ENCODE measurements at regions not wholly inside any gene's neighbourhood (a gene's known extent, or its start where the extent isn't known, plus 50 kb on each side); places are given as distances from the start of the nearest gene placed in this dataset.

- Histone ChIP-seq H4K20me1 (ENCODE audit: insufficient read depth, low read length) (no peaks in the 10 kb centered on the region; the same call in 1 of the 2 replicates), H3K4me1 (ENCODE audit: control insufficient read depth, insufficient read depth, low read length) (peaks cover 2% of the 10 kb centered on the region; the same call in 1 of the 2 replicates), H4K5ac (ENCODE audit: low read depth, low read length) (no peak overlapping the region), H2AFZ (replicated peaks; ENCODE audit: low read length, poor library complexity) (no peak overlapping the region), H3K27me3 (ENCODE audit: control insufficient read depth, insufficient read depth, low read length) (no peaks in the 10 kb centered on the region), H4K8ac (ENCODE audit: low read depth in 2 of 2, low read length in 2 of 2) (no peak overlapping the region), H2BK5ac (ENCODE audit: low read depth, low read length, poor library complexity, severe bottlenecking) (no peak overlapping the region), H3K79me1 (ENCODE audit: low read depth in 1 of 2, low read length in 2 of 2) (no peaks in the 10 kb centered on the region), H4K91ac (ENCODE audit: insufficient read depth, low read depth, low read length) (no peak overlapping the region), H2BK120ac (ENCODE audit: low read depth, low read length) (no peak overlapping the region), H3K9me3 (ENCODE audit: control insufficient read depth, insufficient read depth, low read length) (no peaks in the 10 kb centered on the region), H2BK20ac (ENCODE audit: low read depth, low read length) (no peak overlapping the region), H3K9ac (ENCODE audit: low read depth, low read length) (no peak overlapping the region), H3K18ac (ENCODE audit: low read depth, low read length) (no peak overlapping the region), H3K27ac (ENCODE audit: insufficient read depth, low read length) (no peak overlapping the region), H3K23ac (ENCODE audit: low read depth, low read length) (no peak overlapping the region), H3K4ac (ENCODE audit: low read depth, low read length) (no peak overlapping the region), H3K56ac (ENCODE audit: extremely low read depth, insufficient read depth, low read length) (no peak overlapping the region), H3K14ac (replicated peaks; ENCODE audit: low read depth, low read length) (no peak overlapping the region), H2AK5ac (ENCODE audit: low read depth, low read length) (no peak overlapping the region), H2AK9ac (replicated peaks; ENCODE audit: low read depth, low read length, poor library complexity) (no peak overlapping the region), H3K4me2 (ENCODE audit: low read depth, low read length) (no peak overlapping the region), H2BK15ac (ENCODE audit: low read depth, low read length) (no peak overlapping the region), H3K4me3 (ENCODE audit: insufficient read depth, low read depth, low read length) (no peak overlapping the region), H3K9me1 (ENCODE audit: insufficient read depth, low read length) (peaks cover 3% of the 10 kb centered on the region; the same call in 1 of the 2 replicates), H3K36me3 (ENCODE audit: control insufficient read depth, insufficient read depth, low read length) (no peaks in the 10 kb centered on the region)
- ATAC-seq (ENCODE audit: low read depth) (no peak), DNase-seq (no peak)
- POLR2A ChIA-PET (ENCODE audit: unreplicated experiment) = no interaction called here
- intact Hi-C loops (cut with micrococcal nuclease) = no loop called here
- WGBS, 2 experiments (ENCODE audit: extremely low coverage in 2 of 2, insufficient read length in 1 of 2) = 100% methylated on average over 1 of the region's 5 CpGs; no CpG with 5 or more reads in 1 of the 2 experiments
- CTCF ChIA-PET = no interaction called here
- dilution Hi-C loops (cut with HindIII; ENCODE audit: low sequenced_read_pairs, unreplicated experiment) = no loop called here
- in situ Hi-C loops (cut with MboI; ENCODE audit: low sequenced_read_pairs) = no loop called here
- no TSS peak for BruUV-seq (replicated peaks)
- TF ChIP-seq CHD1 (IDR thresholded peaks at IDR 0.05; ENCODE audit: low read depth, low read length) (no peak), MAZ (IDR thresholded peaks at IDR 0.05; ENCODE audit: borderline replicate concordance, low read depth, low read length) (no peak), BHLHE40 (IDR thresholded peaks at IDR 0.05; ENCODE audit: low read depth, low read length) (no peak), USF2 (IDR thresholded peaks at IDR 0.05; ENCODE audit: low read depth, low read length) (no peak), NFE2L2 (IDR thresholded peaks at IDR 0.05; ENCODE audit: low read depth, low read length) (no peak), CEBPB (IDR thresholded peaks at IDR 0.05; ENCODE audit: low read depth, low read length) (no peak), RAD21 (IDR thresholded peaks at IDR 0.05; ENCODE audit: low read length) (no peak)
Observed at GRCh38 chr9:107177857-107178256, 105.2 kb upstream of the RAD23B start.
